ENCODE measurements at regions not wholly inside any gene's neighbourhood (a gene's known extent, or its start where the extent isn't known, plus 50 kb on each side); places are given as distances from the start of the nearest gene placed in this dataset.

DNA sequence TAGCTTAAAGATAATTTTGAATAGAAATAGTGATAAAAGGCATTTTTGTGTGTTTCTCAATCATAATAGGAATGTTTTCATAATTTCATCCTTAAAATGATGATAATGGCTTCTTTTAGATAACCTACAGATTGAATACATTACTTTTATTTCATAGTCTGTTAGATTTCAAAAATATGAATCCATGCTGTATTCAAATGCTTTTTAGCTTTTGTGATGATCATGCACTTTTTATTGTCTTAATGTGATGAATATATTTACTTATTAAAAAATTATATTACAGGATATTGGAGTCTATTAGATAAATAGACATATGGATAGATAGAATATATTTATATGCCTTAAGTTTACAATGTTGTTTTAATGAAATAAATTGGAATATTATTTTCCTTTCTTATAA is 886.8 kb upstream of the NOVA1 start:
- TF ChIP-seq MAZ (IDR thresholded peaks at IDR 0.05; ENCODE audit: borderline replicate concordance, low read depth, low read length) (no peak), POLR2A (IDR thresholded peaks at IDR 0.05; ENCODE audit: low read depth, low read length) (no peak), RCOR1 (IDR thresholded peaks at IDR 0.05; ENCODE audit: insufficient replicate concordance, low read length) (no peak), RAD21 (IDR thresholded peaks at IDR 0.05; ENCODE audit: low read length) (no peak), CEBPB (IDR thresholded peaks at IDR 0.05; ENCODE audit: low read depth, low read length) (no peak), SMC3 (IDR thresholded peaks at IDR 0.05; ENCODE audit: low read depth, low read length) (no peak), CHD1 (IDR thresholded peaks at IDR 0.05; ENCODE audit: low read depth, low read length) (no peak)
- TF ChIP-seq, protein P1, sequence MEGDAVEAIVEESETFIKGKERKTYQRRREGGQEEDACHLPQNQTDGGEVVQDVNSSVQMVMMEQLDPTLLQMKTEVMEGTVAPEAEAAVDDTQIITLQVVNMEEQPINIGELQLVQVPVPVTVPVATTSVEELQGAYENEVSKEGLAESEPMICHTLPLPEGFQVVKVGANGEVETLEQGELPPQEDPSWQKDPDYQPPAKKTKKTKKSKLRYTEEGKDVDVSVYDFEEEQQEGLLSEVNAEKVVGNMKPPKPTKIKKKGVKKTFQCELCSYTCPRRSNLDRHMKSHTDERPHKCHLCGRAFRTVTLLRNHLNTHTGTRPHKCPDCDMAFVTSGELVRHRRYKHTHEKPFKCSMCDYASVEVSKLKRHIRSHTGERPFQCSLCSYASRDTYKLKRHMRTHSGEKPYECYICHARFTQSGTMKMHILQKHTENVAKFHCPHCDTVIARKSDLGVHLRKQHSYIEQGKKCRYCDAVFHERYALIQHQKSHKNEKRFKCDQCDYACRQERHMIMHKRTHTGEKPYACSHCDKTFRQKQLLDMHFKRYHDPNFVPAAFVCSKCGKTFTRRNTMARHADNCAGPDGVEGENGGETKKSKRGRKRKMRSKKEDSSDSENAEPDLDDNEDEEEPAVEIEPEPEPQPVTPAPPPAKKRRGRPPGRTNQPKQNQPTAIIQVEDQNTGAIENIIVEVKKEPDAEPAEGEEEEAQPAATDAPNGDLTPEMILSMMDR (conservative IDR thresholded peaks at IDR 0.05; ENCODE audit: low read depth, low read length), result no peak
- TF ChIP-seq, protein P2, sequence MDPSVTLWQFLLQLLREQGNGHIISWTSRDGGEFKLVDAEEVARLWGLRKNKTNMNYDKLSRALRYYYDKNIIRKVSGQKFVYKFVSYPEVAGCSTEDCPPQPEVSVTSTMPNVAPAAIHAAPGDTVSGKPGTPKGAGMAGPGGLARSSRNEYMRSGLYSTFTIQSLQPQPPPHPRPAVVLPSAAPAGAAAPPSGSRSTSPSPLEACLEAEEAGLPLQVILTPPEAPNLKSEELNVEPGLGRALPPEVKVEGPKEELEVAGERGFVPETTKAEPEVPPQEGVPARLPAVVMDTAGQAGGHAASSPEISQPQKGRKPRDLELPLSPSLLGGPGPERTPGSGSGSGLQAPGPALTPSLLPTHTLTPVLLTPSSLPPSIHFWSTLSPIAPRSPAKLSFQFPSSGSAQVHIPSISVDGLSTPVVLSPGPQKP (IDR thresholded peaks at IDR 0.05; ENCODE audit: borderline replicate concordance, low read depth, low read length), result no peak

Measured in IMR-90 (cell line).